ENCODE measurements at regions not wholly inside any gene's neighbourhood (a gene's known extent, or its start where the extent isn't known, plus 50 kb on each side); places are given as distances from the start of the nearest gene placed in this dataset.

DNA sequence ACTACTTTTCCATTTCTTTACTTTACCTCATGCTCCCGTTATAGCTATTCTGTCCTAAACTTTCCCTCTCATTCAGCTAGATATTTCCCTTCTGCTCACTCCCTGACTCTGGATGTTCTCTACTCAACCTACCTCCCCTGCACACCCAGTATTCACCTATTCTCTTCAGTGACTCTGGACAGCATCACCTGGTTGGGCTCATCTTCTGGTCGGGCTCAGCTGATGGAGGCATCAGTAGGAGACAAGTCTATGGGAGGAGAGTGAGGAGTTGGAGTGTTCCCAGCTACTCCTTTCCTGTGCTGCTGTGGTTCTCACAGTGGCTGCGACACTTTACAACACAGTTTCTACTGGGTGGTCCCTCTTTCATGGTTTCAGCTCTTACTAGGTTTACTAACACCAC is 493.9 kb downstream of the DMAC1 start:
- TF ChIP-seq CTCF (IDR thresholded peaks at IDR 0.05) = no peak
- no peak for DNase-seq (ENCODE audit: low spot score)
- no peak overlapping the region for H3K27ac ChIP-seq
- H3K4me3 ChIP-seq = no peak overlapping the region

DNA sequence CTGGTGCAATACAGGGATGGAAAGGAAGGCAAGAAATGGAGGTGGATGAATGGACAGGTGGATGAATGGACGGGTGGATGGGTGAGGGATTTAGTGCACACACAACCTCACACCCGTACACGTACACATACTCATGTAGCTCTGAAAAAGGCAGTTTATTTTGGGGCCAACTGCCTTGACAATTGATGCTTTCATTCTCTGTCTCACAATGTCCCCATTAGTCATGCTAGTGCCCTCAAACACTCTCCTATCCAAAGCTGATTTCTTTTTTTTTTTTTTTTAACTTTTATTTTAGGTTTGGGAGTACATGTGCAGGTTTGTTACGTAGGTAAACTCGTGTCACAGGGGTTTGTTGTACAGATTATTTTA is 495.0 kb downstream of the DMAC1 start:
- Histone ChIP-seq H3K4me3 (no peak overlapping the region), H3K27ac (no peak overlapping the region)
- no peak for DNase-seq (ENCODE audit: low spot score)
- no peak for TF ChIP-seq CTCF (IDR thresholded peaks at IDR 0.05)

GRCh38 chr9:7303907-7304626 is 495.5 kb downstream of the DMAC1 start:
- no peak overlapping the region for H3K27ac ChIP-seq
- no peak overlapping the region for H3K4me3 ChIP-seq
- DNase-seq (ENCODE audit: low spot score) = no peak
- TF ChIP-seq CTCF (IDR thresholded peaks at IDR 0.05) = no peak

GRCh38 chr9:7300484-7300883 is 499.1 kb downstream of the DMAC1 start:
- DNase-seq (ENCODE audit: low spot score) = no peak
- no peak for TF ChIP-seq CTCF (IDR thresholded peaks at IDR 0.05)

GRCh38 chr9:7298123-7298522 is 501.5 kb downstream of the DMAC1 start:
- DNase-seq (ENCODE audit: low spot score) = no peak
- no peak for TF ChIP-seq CTCF (IDR thresholded peaks at IDR 0.05)
- no peak overlapping the region for H3K4me3 ChIP-seq
- H3K27ac ChIP-seq = no peak overlapping the region

More at GRCh38 chr9:7300484-7300883, 499.1 kb downstream of the DMAC1 start:
- H3K27ac ChIP-seq = no peak overlapping the region
- no peak overlapping the region for H3K4me3 ChIP-seq

- Histone ChIP-seq H3K4me3 (no peak overlapping the region), H3K27ac (no peak overlapping the region)
- no peak for TF ChIP-seq CTCF (IDR thresholded peaks at IDR 0.05)
- DNase-seq (ENCODE audit: low spot score) = no peak
These were observed 502.1 kb downstream of the DMAC1 start for GRCh38 chr9:7297521-7297920.

GRCh38 chr9:7293091-7293490 is 506.5 kb downstream of the DMAC1 start:
- no peak for TF ChIP-seq CTCF (IDR thresholded peaks at IDR 0.05)
- Histone ChIP-seq H3K27ac (no peak overlapping the region), H3K4me3 (no peak overlapping the region)
- DNase-seq (ENCODE audit: low spot score) = no peak

Data from coronary artery (tissue), 2 donors.